CD4-positive, CD25-positive, alpha-beta regulatory T cell (primary cell): ENCODE measurements at regions not wholly inside any gene's neighbourhood (a gene's known extent, or its start where the extent isn't known, plus 50 kb on each side); places are given as distances from the start of the nearest gene placed in this dataset.
A peak's percentile ranks its signal among the peaks of the same experiment; 100 is the strongest.
"Not testable (repeated sequence)": the region's sequence is repeated elsewhere in the genome, so short reads cannot be mapped to it uniquely, and the experiment has no call there.

Source experiments
- ATAC-seq, 2 donors: fragments of 150-1000 bp; cut with Tn5 transposase; one replicate each; pipeline ENCODE4 v1.10.0; 2021; ENCODE audit warnings: low read depth in 2 of 2, moderate number of reproducible peaks in 2 of 2, moderate library complexity in 1 of 2
- DNase-seq, 3 donors: peaks; one replicate each; pipeline versions ENCODE4 v3.0.0 to v3.0.0-alpha.2; 2012 to 2022; ENCODE audit warnings: mixed read lengths in 1 of 3
- H3K27ac ChIP-seq: one replicate; pipeline ENCODE4 v1.7.0; 2013; ENCODE audit warnings: mild to moderate bottlenecking, low read length; ENCODE audit not compliant: insufficient read depth, poor library complexity, severe bottlenecking
- H3K27me3 ChIP-seq: one replicate; pipeline ENCODE4 v1.7.0; 2013; ENCODE audit warnings: low read length; ENCODE audit not compliant: control insufficient read depth, insufficient read depth
- H3K36me3 ChIP-seq: one replicate; pipeline ENCODE4 v1.7.0; 2013; ENCODE audit warnings: mild to moderate bottlenecking, low read length, moderate library complexity; ENCODE audit not compliant: control insufficient read depth, insufficient read depth
- H3K4me1 ChIP-seq: 2 replicates; pipeline ENCODE4 v1.7.0; 2013; ENCODE audit warnings: mild to moderate bottlenecking, low read length; ENCODE audit not compliant: insufficient read depth, control insufficient read depth, poor library complexity, severe bottlenecking
- H3K4me3 ChIP-seq: one replicate; pipeline ENCODE4 v1.7.0; 2013; ENCODE audit warnings: low read depth, mild to moderate bottlenecking, low read length, moderate library complexity
- H3K9me3 ChIP-seq, 2 experiments: 1 replicate in 1 of 2; 2 replicates in 1 of 2; pipeline ENCODE4 v1.7.0; 2013; ENCODE audit warnings: low read length in 2 of 2, mild to moderate bottlenecking in 1 of 2, moderate library complexity in 1 of 2; ENCODE audit not compliant: control insufficient read depth in 2 of 2
- H3K27ac Mint-ChIP-seq, 3 donors: one replicate each; pipeline ENCODE4 v1.8.0; 2020 to 2022; ENCODE audit warnings: mild to moderate bottlenecking in 3 of 3, mixed read lengths in 3 of 3, moderate library complexity in 2 of 3
- H3K27me3 Mint-ChIP-seq: one replicate; pipeline ENCODE4 v1.8.0; 2022; ENCODE audit warnings: mild to moderate bottlenecking, mixed read lengths
- H3K36me3 Mint-ChIP-seq: one replicate; pipeline ENCODE4 v1.8.0; 2020; ENCODE audit warnings: mixed read lengths
- H3K4me1 Mint-ChIP-seq, 4 donors: one replicate each; pipeline ENCODE4 v1.8.0; 2020 to 2022; ENCODE audit warnings: mixed read lengths in 4 of 4, mild to moderate bottlenecking in 1 of 4
- H3K4me3 Mint-ChIP-seq, 4 donors: one replicate each; pipeline ENCODE4 v1.8.0; 2020 to 2022; ENCODE audit warnings: mild to moderate bottlenecking in 4 of 4, mixed read lengths in 4 of 4, moderate library complexity in 3 of 4
- H3K9me3 Mint-ChIP-seq, 7 donors: one replicate each; pipeline ENCODE4 v1.8.0; 2020 to 2022; ENCODE audit warnings: mixed read lengths in 7 of 7, mild to moderate bottlenecking in 3 of 7, moderate library complexity in 2 of 7

DNA sequence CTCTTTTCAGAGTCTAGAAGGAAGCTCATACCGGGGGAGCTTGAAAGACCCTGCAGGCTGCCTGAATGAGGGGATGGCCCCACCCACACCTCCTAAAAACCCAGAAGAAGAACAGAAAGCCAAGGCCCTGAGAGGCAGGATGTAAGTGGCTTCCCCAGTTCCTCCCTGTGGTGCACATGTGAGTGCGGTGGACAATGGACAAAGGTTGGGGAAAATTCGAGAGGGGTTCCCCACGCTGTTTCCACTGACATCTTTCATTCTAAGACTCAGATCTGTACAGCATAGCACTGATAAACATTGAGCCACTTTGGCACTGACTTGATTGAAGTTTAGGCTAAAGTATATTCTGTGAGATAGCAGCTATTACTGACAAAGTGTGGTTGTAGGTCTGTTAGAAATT lies 79.5 kb upstream of the UMPS start:
- peaks cover 5 to 17% (median 10%) of the 10 kb centered on the region in 4 donors for H3K4me1 Mint-ChIP-seq
- no peak for DNase-seq
- Histone ChIP-seq H3K36me3 (peaks cover 34% of the 10 kb centered on the region), H3K27me3 (no peaks in the 10 kb centered on the region), H3K27ac (no peak overlapping the region), H3K4me3 (no peak overlapping the region), H3K9me3 (no peaks in the 10 kb centered on the region), H3K4me1 (no peaks in the 10 kb centered on the region)
- no peak overlapping the region for H3K4me3 Mint-ChIP-seq
- no peaks in the 10 kb centered on the region for H3K27me3 Mint-ChIP-seq
- H3K27ac Mint-ChIP-seq = peak overlapping the region in 1 of 3 donors; percentile 18
- peaks cover 0 to 1% (median 0%) of the 10 kb centered on the region in 7 donors for H3K9me3 Mint-ChIP-seq
- peaks cover 37% of the 10 kb centered on the region for H3K36me3 Mint-ChIP-seq
- no peak for ATAC-seq

DNA sequence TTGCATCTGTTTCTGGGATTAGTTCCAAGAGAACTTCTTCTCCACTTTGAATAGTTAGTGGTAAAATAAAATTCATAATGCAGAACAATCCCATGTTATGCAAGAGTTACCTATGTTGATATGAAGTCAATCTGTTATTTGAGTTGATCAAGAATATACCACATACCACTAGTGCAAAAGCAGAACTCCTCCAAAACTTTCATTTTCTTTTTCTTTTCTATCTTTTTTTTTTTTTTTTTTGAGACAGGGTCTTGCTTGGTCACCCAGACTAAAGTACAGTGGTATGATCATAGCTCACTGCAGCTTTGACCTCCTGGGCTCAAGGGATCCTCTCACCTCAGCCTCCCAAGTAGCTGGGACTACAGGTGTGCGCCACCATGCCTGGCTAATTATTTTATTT lies 78.8 kb upstream of the UMPS start:
- not testable (repeated sequence) for H3K4me3 Mint-ChIP-seq, H3K27me3 Mint-ChIP-seq, H3K27me3 ChIP-seq, DNase-seq, ATAC-seq, H3K4me3 ChIP-seq, H3K9me3 Mint-ChIP-seq, H3K27ac Mint-ChIP-seq, H3K27ac ChIP-seq, H3K4me1 ChIP-seq, H3K9me3 ChIP-seq
- peaks cover 34% of the 10 kb centered on the region for H3K36me3 ChIP-seq
- Mint-ChIP-seq H3K36me3 (peaks cover 39% of the 10 kb centered on the region), H3K4me1 (peaks cover 5 to 17% (median 10%) of the 10 kb centered on the region in 4 donors)

GRCh38 chr3:124652009-124652408 lies 78.2 kb upstream of the UMPS start:
- Histone ChIP-seq H3K4me1 (no peaks in the 10 kb centered on the region), H3K27ac (no peak overlapping the region), H3K4me3 (no peak overlapping the region), H3K36me3 (peaks cover 34% of the 10 kb centered on the region), H3K27me3 (no peaks in the 10 kb centered on the region), H3K9me3 (no peaks in the 10 kb centered on the region)
- H3K4me1 Mint-ChIP-seq = peaks cover 5 to 17% (median 10%) of the 10 kb centered on the region in 4 donors
- peaks cover 42% of the 10 kb centered on the region for H3K36me3 Mint-ChIP-seq
- DNase-seq = no peak
- H3K27ac Mint-ChIP-seq = peak overlapping the region in 1 of 3 donors; percentile 27
- no peak for ATAC-seq
- peaks cover 0 to 1% (median 0%) of the 10 kb centered on the region in 7 donors for H3K9me3 Mint-ChIP-seq
- H3K27me3 Mint-ChIP-seq = peaks cover under 1% of the 10 kb centered on the region
- H3K4me3 Mint-ChIP-seq = no peak overlapping the region

- Mint-ChIP-seq H3K27ac (no peak overlapping the region), H3K27me3 (peaks cover 7% of the 10 kb centered on the region), H3K36me3 (peaks cover 34% of the 10 kb centered on the region), H3K4me3 (no peak overlapping the region), H3K9me3 (no peaks in the 10 kb centered on the region), H3K4me1 (peaks cover 5 to 14% (median 8%) of the 10 kb centered on the region in 4 donors)
- Histone ChIP-seq H3K27me3 (no peaks in the 10 kb centered on the region), H3K4me3 (no peak overlapping the region), H3K27ac (no peak overlapping the region), H3K4me1 (no peaks in the 10 kb centered on the region), H3K36me3 (peaks cover 38% of the 10 kb centered on the region), H3K9me3 (no peaks in the 10 kb centered on the region)
- DNase-seq (no peak), ATAC-seq (no peak)
Measured at GRCh38 chr3:124653071-124653796, 77.0 kb upstream of the UMPS start.

DNA sequence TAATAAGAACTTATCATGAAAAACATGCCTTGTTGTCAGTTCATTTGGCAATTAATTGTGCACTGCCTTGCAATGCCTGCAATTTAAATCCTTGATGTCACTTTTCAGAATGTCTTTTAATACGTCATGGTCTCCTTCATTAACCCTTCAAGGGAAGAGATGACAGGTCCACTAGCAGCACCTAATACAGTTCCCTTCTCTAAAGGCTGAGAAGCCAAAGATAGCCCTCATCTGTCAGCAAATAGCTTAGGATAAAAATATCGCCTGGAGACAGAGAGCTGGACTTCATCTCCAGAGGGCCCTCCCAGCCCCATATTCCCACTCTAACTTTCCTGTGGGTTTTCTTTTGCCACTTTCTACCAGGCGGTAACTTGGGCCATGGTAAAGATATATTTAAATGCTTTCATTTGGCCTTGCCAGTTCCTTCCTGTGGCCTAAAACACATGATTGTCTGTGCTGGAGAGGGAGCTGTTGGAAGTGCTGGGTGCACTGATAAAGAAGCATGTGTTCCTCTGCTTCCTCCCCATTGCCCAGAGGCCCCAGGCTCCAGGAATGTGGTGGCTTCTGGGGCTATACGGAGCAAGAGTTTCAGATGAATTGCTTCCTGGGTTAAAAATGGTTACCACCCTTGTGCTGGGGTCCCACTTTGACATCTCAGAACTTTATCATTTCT lies 76.3 kb upstream of the UMPS start:
- ATAC-seq = no peak

DNA sequence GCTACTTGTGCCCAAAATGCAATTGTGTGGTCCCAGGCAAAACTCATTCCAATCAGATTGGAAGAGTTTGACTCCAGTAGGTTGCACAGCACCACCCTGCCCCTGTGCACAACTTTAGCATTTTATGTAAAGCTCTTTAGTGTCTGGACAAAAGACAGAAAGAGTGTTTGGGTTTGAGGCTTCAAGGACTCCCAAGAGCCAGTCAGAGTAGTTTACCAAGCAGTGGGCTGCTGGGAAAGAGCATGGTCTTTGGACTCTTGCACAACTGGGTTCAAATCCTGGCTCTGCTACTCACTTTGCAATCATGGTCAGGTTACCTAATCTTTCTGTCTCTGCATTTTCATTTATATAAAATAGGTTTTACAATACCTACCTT lies 75.8 kb upstream of the UMPS start:
- H3K27me3 Mint-ChIP-seq = peaks cover 7% of the 10 kb centered on the region
- no peak overlapping the region for H3K27ac ChIP-seq
- H3K4me1 ChIP-seq = no peaks in the 10 kb centered on the region
- no peaks in the 10 kb centered on the region for H3K9me3 Mint-ChIP-seq
- no peak overlapping the region for H3K4me3 ChIP-seq
- H3K27me3 ChIP-seq = no peaks in the 10 kb centered on the region
- H3K9me3 ChIP-seq = no peaks in the 10 kb centered on the region
- H3K27ac Mint-ChIP-seq = no peak overlapping the region
- peaks cover 5 to 11% (median 7%) of the 10 kb centered on the region in 4 donors for H3K4me1 Mint-ChIP-seq
- DNase-seq = no peak
- peaks cover 39% of the 10 kb centered on the region for H3K36me3 ChIP-seq
- ATAC-seq = no peak
- no peak overlapping the region for H3K4me3 Mint-ChIP-seq
- peaks cover 28% of the 10 kb centered on the region for H3K36me3 Mint-ChIP-seq

More for the DNA sequence above, 76.3 kb upstream of the UMPS start:
- H3K27ac ChIP-seq = no peak overlapping the region
- Mint-ChIP-seq H3K27ac (no peak overlapping the region), H3K4me3 (no peak overlapping the region), H3K27me3 (peaks cover 7% of the 10 kb centered on the region), H3K4me1 (peaks cover 5 to 13% (median 7%) of the 10 kb centered on the region in 4 donors), H3K9me3 (no peaks in the 10 kb centered on the region), H3K36me3 (peaks cover 31% of the 10 kb centered on the region)
- no peaks in the 10 kb centered on the region for H3K4me1 ChIP-seq
- no peak overlapping the region for H3K4me3 ChIP-seq
- no peaks in the 10 kb centered on the region for H3K9me3 ChIP-seq
- DNase-seq = no peak
- no peaks in the 10 kb centered on the region for H3K27me3 ChIP-seq
- H3K36me3 ChIP-seq = peaks cover 39% of the 10 kb centered on the region

- Mint-ChIP-seq H3K4me3 (no peak overlapping the region), H3K27me3 (peaks cover 7% of the 10 kb centered on the region), H3K27ac (no peak overlapping the region), H3K9me3 (no peaks in the 10 kb centered on the region), H3K4me1 (peaks cover 0 to 6% (median under 1%) of the 10 kb centered on the region in 4 donors), H3K36me3 (peaks cover 30% of the 10 kb centered on the region)
- no peak for DNase-seq
- Histone ChIP-seq H3K36me3 (peaks cover 47% of the 10 kb centered on the region), H3K27ac (no peak overlapping the region), H3K27me3 (no peaks in the 10 kb centered on the region), H3K9me3 (no peaks in the 10 kb centered on the region), H3K4me1 (no peaks in the 10 kb centered on the region), H3K4me3 (no peak overlapping the region)
- ATAC-seq = no peak
Measured at GRCh38 chr3:124656531-124656930, 73.7 kb upstream of the UMPS start.

DNA sequence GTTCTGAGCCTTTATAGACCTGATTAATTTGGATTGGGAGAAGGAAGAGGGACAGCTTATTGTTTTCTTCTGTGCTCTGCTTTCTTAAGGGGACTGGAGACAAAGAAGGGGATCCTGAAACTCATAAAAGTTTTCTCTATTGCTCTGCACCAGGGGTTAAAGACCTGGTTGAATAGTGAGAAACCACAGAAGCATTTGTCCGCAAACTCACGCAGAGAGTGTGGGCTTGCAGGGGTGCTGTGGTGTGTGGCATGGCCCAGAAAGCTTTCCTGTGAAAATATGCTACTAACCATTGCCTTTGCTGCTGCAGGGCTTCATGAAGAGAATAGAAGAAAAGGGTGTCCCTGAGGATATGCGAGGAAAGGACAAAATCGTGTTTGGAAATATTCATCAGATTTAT lies 73.1 kb upstream of the UMPS start:
- Mint-ChIP-seq H3K4me1 (peaks cover 0 to 6% (median under 1%) of the 10 kb centered on the region in 4 donors), H3K27me3 (peaks cover 7% of the 10 kb centered on the region), H3K27ac (no peak overlapping the region), H3K4me3 (no peak overlapping the region), H3K36me3 (peaks cover 30% of the 10 kb centered on the region), H3K9me3 (no peaks in the 10 kb centered on the region)
- Histone ChIP-seq H3K9me3 (no peaks in the 10 kb centered on the region), H3K4me1 (no peaks in the 10 kb centered on the region), H3K36me3 (peaks cover 42% of the 10 kb centered on the region), H3K27me3 (no peaks in the 10 kb centered on the region), H3K27ac (no peak overlapping the region), H3K4me3 (no peak overlapping the region)
- ATAC-seq (no peak), DNase-seq (no peak)
